Endothelial cell of umbilical vein (primary cell): ENCODE measurements at regions not wholly inside any gene's neighbourhood (a gene's known extent, or its start where the extent isn't known, plus 50 kb on each side); places are given as distances from the start of the nearest gene placed in this dataset.

Experiments
- BruUV-seq: library from RNA; stranded (reverse); fragments of 400-500 nt; replicated peaks from 2 replicates; lab custom pipeline; 2021; lab: Mats Ljungman, UMichigan
- CTCF ChIA-PET: fragments of 300-600, 350-600 bp; sonication (Branson Sonifier 250); formaldehyde crosslinking; loops from one replicate; lab custom pipeline; 2021; ENCODE audit warnings: antibody characterized with exemption, inconsistent platforms; lab: Charles Lee
- POLR2A ChIA-PET: fragments of 300-600, 350-600 bp; sonication (Branson Sonifier 250); formaldehyde crosslinking; loops from one replicate; lab custom pipeline; 2021; ENCODE audit warnings: antibody characterized with exemption, inconsistent platforms; lab: Charles Lee
- DNase-seq: peaks from one replicate; pipeline ENCODE4 v3.0.0-alpha.2; 2011; ENCODE audit warnings: low read depth, low spot score
- FAIRE-seq: peaks from 2 replicates; lab custom pipeline; 2011; peaks lifted over from hg19 to GRCh38; lab: Jason Lieb, UNC
- H2AFZ ChIP-seq: 2 replicates; pipeline ENCODE4 v1.6.0; 2012; ENCODE audit warnings: low read depth, low read length, control low read depth, inconsistent platforms
- H3K27ac ChIP-seq: 2 replicates; pipeline ENCODE4 v1.5.1; 2011; ENCODE audit warnings: low read depth, mild to moderate bottlenecking, control low read depth, low read length, moderate library complexity; ENCODE audit not compliant: insufficient read depth
- H3K27me3 ChIP-seq, 2 experiments: 2 replicates each; pipeline versions ENCODE4 v1.6.0 to v1.6.1; 2011; ENCODE audit warnings: low read length in 2 of 2, mixed read lengths in 1 of 2; ENCODE audit not compliant: control insufficient read depth in 2 of 2, insufficient read depth in 2 of 2
- H3K36me3 ChIP-seq, 2 experiments: 2 replicates in 1 of 2; 3 replicates in 1 of 2; pipeline ENCODE4 v1.5.1; 2011; ENCODE audit warnings: low read length in 2 of 2, mild to moderate bottlenecking in 1 of 2, moderate library complexity in 1 of 2; ENCODE audit not compliant: control insufficient read depth in 2 of 2, insufficient read depth in 2 of 2; ENCODE audit errors: extremely low read depth in 1 of 2
- H3K4me1 ChIP-seq: 3 replicates; pipeline ENCODE4 v1.5.1; 2011; ENCODE audit warnings: mild to moderate bottlenecking, low read length; ENCODE audit not compliant: control insufficient read depth, insufficient read depth; ENCODE audit errors: extremely low read depth
- H3K4me2 ChIP-seq: 2 replicates; pipeline ENCODE4 v1.6.1; 2011; ENCODE audit warnings: low read length, control low read depth, mixed read lengths; ENCODE audit not compliant: insufficient read depth
- H3K4me3 ChIP-seq, 3 experiments: fragments of 200-600 bp in 1 of 3; sonication (generic), shearing (Covaris generic) in 1 of 3; replicated peaks in 1 of 3; 2 replicates each; pipeline ENCODE4 v1.5.1; 2011 to 2016; ENCODE audit warnings: control low read depth in 3 of 3, low read length in 3 of 3, mild to moderate bottlenecking in 2 of 3, inconsistent platforms in 1 of 3, low read depth in 1 of 3, moderate library complexity in 1 of 3; ENCODE audit not compliant: insufficient read depth in 1 of 3
- H3K79me2 ChIP-seq: 2 replicates; pipeline ENCODE4 v1.6.0; 2012; ENCODE audit warnings: low read length, inconsistent platforms; ENCODE audit not compliant: control insufficient read depth, insufficient read depth
- H3K9ac ChIP-seq: replicated peaks from 2 replicates; pipeline ENCODE3; 2011; ENCODE audit warnings: low read length, control low read depth; ENCODE audit not compliant: insufficient read depth; ENCODE audit errors: extremely low read depth
- H3K9me1 ChIP-seq: replicated peaks from 3 replicates; pipeline ENCODE4 v1.6.0; 2011; ENCODE audit warnings: mild to moderate bottlenecking, low read length; ENCODE audit not compliant: control insufficient read depth, insufficient read depth; ENCODE audit errors: extremely low read depth
- H3K9me3 ChIP-seq: replicated peaks from 2 replicates; pipeline ENCODE4 v1.5.1; 2012; ENCODE audit warnings: low read length, inconsistent platforms; ENCODE audit not compliant: control insufficient read depth, insufficient read depth
- H4K20me1 ChIP-seq: replicated peaks from 2 replicates; pipeline ENCODE3; 2011; ENCODE audit warnings: mild to moderate bottlenecking, low read length; ENCODE audit not compliant: control insufficient read depth, insufficient read depth; ENCODE audit errors: extremely low read depth
- CTCF ChIP-seq, 2 donors: IDR thresholded peaks; 1 replicate in 1 of 2; 2 replicates in 1 of 2; pipeline ENCODE4 v1.5.1; 2011; ENCODE audit warnings: low read length in 2 of 2, mild to moderate bottlenecking in 2 of 2, moderate library complexity in 2 of 2, control low read depth in 1 of 2, inconsistent platforms in 1 of 2, low read depth in 1 of 2; ENCODE audit not compliant: insufficient read depth in 1 of 2; ENCODE audit errors: extremely low read depth in 1 of 2
- EZH2 ChIP-seq: IDR thresholded peaks from 2 replicates; pipeline ENCODE4 v1.6.1; 2012; ENCODE audit warnings: borderline replicate concordance, low read depth, mild to moderate bottlenecking, moderate library complexity, low read length, inconsistent platforms; ENCODE audit not compliant: severe bottlenecking
- FOS ChIP-seq: IDR thresholded peaks from 2 replicates; pipeline ENCODE4 v1.6.1; 2011; ENCODE audit warnings: mild to moderate bottlenecking, low read length, moderate library complexity, borderline replicate concordance; ENCODE audit not compliant: insufficient read depth
- GATA2 ChIP-seq: IDR thresholded peaks from 2 replicates; pipeline ENCODE4 v1.7.0; 2011; ENCODE audit warnings: low read depth, mild to moderate bottlenecking, moderate library complexity, mixed read lengths, low read length; ENCODE audit not compliant: insufficient read length, insufficient read depth
- JUN ChIP-seq: IDR thresholded peaks from 2 replicates; pipeline ENCODE4 v1.6.1; 2011; ENCODE audit warnings: borderline replicate concordance, low read depth; ENCODE audit not compliant: insufficient read length, insufficient read depth
- MAX ChIP-seq: IDR thresholded peaks from 2 replicates; pipeline ENCODE4 v1.6.1; 2011; ENCODE audit not compliant: insufficient read depth, insufficient read length
- MYC ChIP-seq: IDR thresholded peaks from one replicate; pipeline ENCODE4 v1.6.1; 2011; ENCODE audit warnings: mild to moderate bottlenecking, low read depth, low read length
- POLR2A ChIP-seq: IDR thresholded peaks from 2 replicates; pipeline ENCODE4 v1.6.1; 2012; ENCODE audit warnings: low read depth, mild to moderate bottlenecking, control low read depth, low read length
- POLR2AphosphoS5 ChIP-seq: IDR thresholded peaks from 2 replicates; pipeline ENCODE4 v1.6.1; 2012; ENCODE audit warnings: low read depth, mild to moderate bottlenecking, control low read depth, low read length, moderate library complexity; ENCODE audit not compliant: insufficient read depth
- dilution Hi-C: fragments of 300-500 bp; cut with MboI; formaldehyde crosslinking; loops from one replicate; pipeline ENCODE4 v1.15.0; 2019; ENCODE audit warnings: low sequenced_read_pairs; ENCODE audit not compliant: extremely low pct_ligation_motif_present
- intact Hi-C: fragments of 100-400 bp; cut with micrococcal nuclease; formaldehyde crosslinking; loops from one replicate; pipeline ENCODE4 v1.10.0; 2022

- no peak overlapping the region for H2AFZ ChIP-seq
- H3K79me2 ChIP-seq = no peaks in the 10 kb centered on the region
- H4K20me1 ChIP-seq = no peaks in the 10 kb centered on the region
- H3K36me3 ChIP-seq = no peaks in the 10 kb centered on the region
- H3K4me3 ChIP-seq = no peak overlapping the region
- ChIA-PET POLR2A (no interaction called here), CTCF (no interaction called here)
- no peak overlapping the region for H3K27ac ChIP-seq
- FAIRE-seq (no peak), DNase-seq (no peak)
- no peaks in the 10 kb centered on the region for H3K9me3 ChIP-seq
- no peak overlapping the region for H3K4me2 ChIP-seq
- no peaks in the 10 kb centered on the region for H3K27me3 ChIP-seq
- H3K9ac ChIP-seq = no peak overlapping the region
- no TSS peak for BruUV-seq
- intact Hi-C loops (no loop called here), dilution Hi-C loops (no loop called here)
- TF ChIP-seq CTCF (IDR thresholded peaks at IDR 0.05; ENCODE audit: extremely low read depth in 1 of 2, insufficient read depth in 1 of 2, low read depth in 1 of 2, low read length in 2 of 2) (no peak), FOS (no peak), MYC (no peak), EZH2 (no peak), POLR2AphosphoS5 (no peak), POLR2A (no peak), MAX (no peak), JUN (no peak), GATA2 (no peak)
- no peaks in the 10 kb centered on the region for H3K4me1 ChIP-seq
- H3K9me1 ChIP-seq = no peaks in the 10 kb centered on the region
Observed at GRCh38 chr3:116806351-116806750, 96.8 kb downstream of the TUSC7 start.
